NT2/D1 (cell line): ENCODE measurements at regions not wholly inside any gene's neighbourhood (a gene's known extent, or its start where the extent isn't known, plus 50 kb on each side); places are given as distances from the start of the nearest gene placed in this dataset.

Source experiments
- DNase-seq: peaks from one replicate; pipeline ENCODE4 v3.0.0-alpha.2; 2011; ENCODE audit warnings: low read depth, low spot score
- H3K27me3 ChIP-seq: 2 replicates; pipeline ENCODE4 v1.6.0; 2011; ENCODE audit warnings: mild to moderate bottlenecking; ENCODE audit not compliant: insufficient read length, insufficient read depth
- H3K36me3 ChIP-seq: 2 replicates; pipeline ENCODE4 v1.6.1; 2011; ENCODE audit warnings: mild to moderate bottlenecking, low read length, mixed read lengths; ENCODE audit not compliant: insufficient read depth, insufficient read length
- H3K4me1 ChIP-seq: 2 replicates; pipeline ENCODE4 v1.5.1; 2011; ENCODE audit not compliant: insufficient read depth, insufficient read length
- H3K4me3 ChIP-seq: 2 replicates; pipeline ENCODE4 v1.5.1; 2011; ENCODE audit warnings: low read depth; ENCODE audit not compliant: insufficient read length
- H3K9ac ChIP-seq: 2 replicates; pipeline ENCODE4 v1.6.0; 2011; ENCODE audit warnings: low read depth; ENCODE audit not compliant: insufficient read length
- H3K9me3 ChIP-seq: 2 replicates; pipeline ENCODE4 v1.5.1; 2011; ENCODE audit warnings: mild to moderate bottlenecking, low read length; ENCODE audit not compliant: insufficient read depth
- SUZ12 ChIP-seq: IDR thresholded peaks from 2 replicates; pipeline ENCODE4 v1.6.1; 2011; ENCODE audit not compliant: insufficient read length, insufficient read depth; ENCODE audit errors: extremely low read depth
- YY1 ChIP-seq: IDR thresholded peaks from 2 replicates; pipeline ENCODE4 v1.6.1; 2011; ENCODE audit not compliant: insufficient read length, insufficient read depth
- ZNF274 ChIP-seq: IDR thresholded peaks from 2 replicates; pipeline ENCODE4 v1.6.1; 2011; ENCODE audit warnings: mild to moderate bottlenecking, low read depth, low read length

- TF ChIP-seq ZNF274 (no peak), YY1 (no peak), SUZ12 (no peak)
- Histone ChIP-seq H3K4me1 (no peaks in the 10 kb centered on the region), H3K9me3 (no peaks in the 10 kb centered on the region), H3K4me3 (no peak overlapping the region), H3K9ac (no peak overlapping the region), H3K36me3 (no peaks in the 10 kb centered on the region), H3K27me3 (no peaks in the 10 kb centered on the region)
- no peak for DNase-seq
Measured at GRCh38 chr4:44804301-44804700, 77.9 kb upstream of the GNPDA2 start.

- Histone ChIP-seq H3K4me1 (no peaks in the 10 kb centered on the region), H3K36me3 (no peaks in the 10 kb centered on the region), H3K27me3 (no peaks in the 10 kb centered on the region), H3K9ac (no peak overlapping the region), H3K4me3 (no peak overlapping the region), H3K9me3 (peaks cover 13% of the 10 kb centered on the region; the same call in 1 of the 2 replicates)
- DNase-seq = no peak
- TF ChIP-seq ZNF274 = no peak
- no peak for TF ChIP-seq YY1
- TF ChIP-seq SUZ12 = no peak
Measured at GRCh38 chr4:44801384-44801783, 75.0 kb upstream of the GNPDA2 start.

- Histone ChIP-seq H3K4me1 (no peaks in the 10 kb centered on the region), H3K9me3 (peaks cover 10% of the 10 kb centered on the region; the same call in 1 of the 2 replicates), H3K27me3 (no peaks in the 10 kb centered on the region), H3K4me3 (no peak overlapping the region), H3K36me3 (no peaks in the 10 kb centered on the region), H3K9ac (no peak overlapping the region)
- peak; percentile 20 for DNase-seq
- TF ChIP-seq YY1 (no peak), SUZ12 (no peak), ZNF274 (no peak)
Measured at GRCh38 chr4:44791831-44792230, 65.5 kb upstream of the GNPDA2 start.

- TF ChIP-seq YY1 (no peak), ZNF274 (no peak), SUZ12 (no peak)
- Histone ChIP-seq H3K27me3 (no peaks in the 10 kb centered on the region), H3K9ac (no peak overlapping the region), H3K4me3 (no peak overlapping the region), H3K36me3 (no peaks in the 10 kb centered on the region), H3K4me1 (no peaks in the 10 kb centered on the region), H3K9me3 (peaks cover 17% of the 10 kb centered on the region)
- no peak for DNase-seq
Measured at GRCh38 chr4:44777115-44777514, 50.8 kb upstream of the GNPDA2 start.
